Ishikawa (cell line): ENCODE measurements at regions not wholly inside any gene's neighbourhood (a gene's known extent, or its start where the extent isn't known, plus 50 kb on each side); places are given as distances from the start of the nearest gene placed in this dataset.

Experiments used
- CEBPB ChIP-seq: IDR thresholded peaks from 2 replicates; pipeline ENCODE4 v1.6.1; 2012
- CREB1 ChIP-seq: IDR thresholded peaks from 2 replicates; pipeline ENCODE4 v1.6.1; 2012; ENCODE audit warnings: low read depth
- EGR1 ChIP-seq: IDR thresholded peaks from 2 replicates; pipeline ENCODE4 v1.6.1; 2012
- EP300 ChIP-seq: IDR thresholded peaks from 2 replicates; pipeline ENCODE4 v1.6.1; 2012; ENCODE audit warnings: borderline replicate concordance
- FOXM1 ChIP-seq: IDR thresholded peaks from 2 replicates; pipeline ENCODE4 v1.6.1; 2012; ENCODE audit warnings: low read depth, borderline replicate concordance
- MAX ChIP-seq: IDR thresholded peaks from 2 replicates; pipeline ENCODE4 v1.6.1; 2012
- NFIC ChIP-seq: IDR thresholded peaks from 2 replicates; pipeline ENCODE4 v1.6.1; 2012
- RAD21 ChIP-seq: IDR thresholded peaks from 2 replicates; pipeline ENCODE4 v1.6.1; 2012; ENCODE audit warnings: low read depth
- TAF1 ChIP-seq: IDR thresholded peaks from 2 replicates; pipeline ENCODE4 v1.6.1; 2012; ENCODE audit warnings: low read depth, mild to moderate bottlenecking
- TCF12 ChIP-seq: IDR thresholded peaks from 2 replicates; pipeline ENCODE4 v1.6.1; 2012; ENCODE audit warnings: low read depth
- TEAD4 ChIP-seq: IDR thresholded peaks from 2 replicates; pipeline ENCODE4 v1.6.1; 2012
- USF1 ChIP-seq: IDR thresholded peaks from 2 replicates; pipeline ENCODE4 v1.6.1; 2012
- YY1 ChIP-seq: IDR thresholded peaks from 2 replicates; pipeline ENCODE4 v1.6.1; 2012; ENCODE audit warnings: low read depth
- ZBTB7A ChIP-seq: IDR thresholded peaks from 2 replicates; pipeline ENCODE4 v1.6.1; 2012; ENCODE audit warnings: low read depth
- TF ChIP-seq, protein P1 (sequence below): IDR thresholded peaks from 2 replicates; pipeline ENCODE4 v1.6.1; 2012; ENCODE audit warnings: low read depth, mild to moderate bottlenecking

DNA sequence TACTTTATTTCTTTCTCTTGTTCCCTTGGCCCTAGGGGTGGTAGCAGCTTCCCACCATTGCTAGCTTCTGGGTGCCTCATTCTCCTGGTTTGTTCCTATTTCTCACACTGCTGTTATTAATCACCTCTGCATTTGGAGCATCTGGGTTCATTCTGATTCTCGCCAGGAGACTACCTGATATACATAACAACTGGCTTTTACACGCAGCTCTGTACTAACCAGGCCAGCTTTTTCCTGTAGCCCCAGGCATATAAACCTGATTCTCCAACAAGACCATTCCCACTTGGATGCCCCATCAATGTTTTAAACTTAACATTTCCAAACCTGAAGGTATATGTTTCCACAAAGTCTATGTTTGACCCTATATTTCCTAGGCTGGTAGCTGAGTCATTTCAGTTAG is 403.9 kb upstream of the DCC start:
- TF ChIP-seq YY1 (no peak), EGR1 (no peak), CEBPB (no peak), EP300 (no peak), TCF12 (no peak), NFIC (no peak), FOXM1 (no peak), RAD21 (no peak), ZBTB7A (no peak), TAF1 (no peak), USF1 (no peak), CREB1 (no peak), MAX (no peak), TEAD4 (no peak)
- TF ChIP-seq, protein P1, sequence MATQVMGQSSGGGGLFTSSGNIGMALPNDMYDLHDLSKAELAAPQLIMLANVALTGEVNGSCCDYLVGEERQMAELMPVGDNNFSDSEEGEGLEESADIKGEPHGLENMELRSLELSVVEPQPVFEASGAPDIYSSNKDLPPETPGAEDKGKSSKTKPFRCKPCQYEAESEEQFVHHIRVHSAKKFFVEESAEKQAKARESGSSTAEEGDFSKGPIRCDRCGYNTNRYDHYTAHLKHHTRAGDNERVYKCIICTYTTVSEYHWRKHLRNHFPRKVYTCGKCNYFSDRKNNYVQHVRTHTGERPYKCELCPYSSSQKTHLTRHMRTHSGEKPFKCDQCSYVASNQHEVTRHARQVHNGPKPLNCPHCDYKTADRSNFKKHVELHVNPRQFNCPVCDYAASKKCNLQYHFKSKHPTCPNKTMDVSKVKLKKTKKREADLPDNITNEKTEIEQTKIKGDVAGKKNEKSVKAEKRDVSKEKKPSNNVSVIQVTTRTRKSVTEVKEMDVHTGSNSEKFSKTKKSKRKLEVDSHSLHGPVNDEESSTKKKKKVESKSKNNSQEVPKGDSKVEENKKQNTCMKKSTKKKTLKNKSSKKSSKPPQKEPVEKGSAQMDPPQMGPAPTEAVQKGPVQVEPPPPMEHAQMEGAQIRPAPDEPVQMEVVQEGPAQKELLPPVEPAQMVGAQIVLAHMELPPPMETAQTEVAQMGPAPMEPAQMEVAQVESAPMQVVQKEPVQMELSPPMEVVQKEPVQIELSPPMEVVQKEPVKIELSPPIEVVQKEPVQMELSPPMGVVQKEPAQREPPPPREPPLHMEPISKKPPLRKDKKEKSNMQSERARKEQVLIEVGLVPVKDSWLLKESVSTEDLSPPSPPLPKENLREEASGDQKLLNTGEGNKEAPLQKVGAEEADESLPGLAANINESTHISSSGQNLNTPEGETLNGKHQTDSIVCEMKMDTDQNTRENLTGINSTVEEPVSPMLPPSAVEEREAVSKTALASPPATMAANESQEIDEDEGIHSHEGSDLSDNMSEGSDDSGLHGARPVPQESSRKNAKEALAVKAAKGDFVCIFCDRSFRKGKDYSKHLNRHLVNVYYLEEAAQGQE, result no peak

DNA sequence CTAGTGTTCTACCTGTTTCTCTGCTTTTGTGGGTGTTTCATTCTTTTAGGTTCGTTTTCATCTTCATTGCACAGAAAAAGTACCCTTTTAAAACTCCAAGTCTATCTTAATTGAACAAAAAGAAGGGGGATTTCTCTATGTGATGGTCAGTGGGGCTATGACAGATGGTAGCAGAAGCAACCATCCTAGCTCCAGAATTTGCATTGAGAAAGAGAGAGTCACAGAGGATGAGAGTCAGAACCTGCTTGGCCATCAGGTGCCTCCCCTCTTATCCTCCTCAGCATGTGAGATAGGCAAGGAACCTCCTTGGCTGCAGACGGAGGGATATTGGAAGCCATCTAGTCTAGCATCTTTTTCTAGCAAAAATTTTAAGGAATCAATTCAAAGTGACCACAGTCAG is 398.0 kb upstream of the DCC start:
- TF ChIP-seq ZBTB7A (no peak), CREB1 (no peak)

DNA sequence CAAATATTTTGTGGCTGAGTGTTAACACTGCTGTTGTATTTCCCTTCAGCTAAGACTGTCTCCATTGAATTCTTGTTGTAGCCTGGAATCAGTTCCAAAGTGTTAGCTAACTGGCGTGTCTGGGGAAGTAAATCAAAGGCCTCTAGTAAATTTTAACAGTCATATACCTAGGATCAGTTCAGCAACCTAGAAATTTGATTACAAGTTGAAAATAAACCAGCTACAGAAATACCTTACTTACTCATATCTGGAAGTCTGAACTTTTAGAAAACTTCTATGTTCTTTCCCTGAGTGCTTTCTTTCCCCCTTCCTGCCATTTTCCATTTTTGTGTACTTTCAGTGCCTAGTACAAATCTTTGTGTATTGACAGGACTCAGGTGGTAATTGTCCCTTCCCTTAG is 396.7 kb upstream of the DCC start:
- TF ChIP-seq TEAD4 (no peak), EP300 (no peak), ZBTB7A (no peak)

GRCh38 chr18:51946946-51947345 is 393.1 kb upstream of the DCC start:
- TF ChIP-seq NFIC (no peak), FOXM1 (no peak), EP300 (no peak), RAD21 (no peak), CREB1 (no peak), EGR1 (no peak), ZBTB7A (no peak), YY1 (no peak), TAF1 (no peak), USF1 (no peak), TCF12 (no peak), CEBPB (no peak)
- TF ChIP-seq, protein P1, result no peak

GRCh38 chr18:51952844-51953243 is 387.2 kb upstream of the DCC start:
- TF ChIP-seq USF1 (no peak), CREB1 (no peak), TEAD4 (no peak), RAD21 (no peak), NFIC (no peak), ZBTB7A (no peak), FOXM1 (no peak), TAF1 (no peak), EGR1 (no peak), EP300 (no peak), CEBPB (no peak), YY1 (no peak), TCF12 (no peak), MAX (no peak)
- TF ChIP-seq, protein P1, result no peak
